ENCODE measurements at regions not wholly inside any gene's neighbourhood (a gene's known extent, or its start where the extent isn't known, plus 50 kb on each side); places are given as distances from the start of the nearest gene placed in this dataset.

DNA sequence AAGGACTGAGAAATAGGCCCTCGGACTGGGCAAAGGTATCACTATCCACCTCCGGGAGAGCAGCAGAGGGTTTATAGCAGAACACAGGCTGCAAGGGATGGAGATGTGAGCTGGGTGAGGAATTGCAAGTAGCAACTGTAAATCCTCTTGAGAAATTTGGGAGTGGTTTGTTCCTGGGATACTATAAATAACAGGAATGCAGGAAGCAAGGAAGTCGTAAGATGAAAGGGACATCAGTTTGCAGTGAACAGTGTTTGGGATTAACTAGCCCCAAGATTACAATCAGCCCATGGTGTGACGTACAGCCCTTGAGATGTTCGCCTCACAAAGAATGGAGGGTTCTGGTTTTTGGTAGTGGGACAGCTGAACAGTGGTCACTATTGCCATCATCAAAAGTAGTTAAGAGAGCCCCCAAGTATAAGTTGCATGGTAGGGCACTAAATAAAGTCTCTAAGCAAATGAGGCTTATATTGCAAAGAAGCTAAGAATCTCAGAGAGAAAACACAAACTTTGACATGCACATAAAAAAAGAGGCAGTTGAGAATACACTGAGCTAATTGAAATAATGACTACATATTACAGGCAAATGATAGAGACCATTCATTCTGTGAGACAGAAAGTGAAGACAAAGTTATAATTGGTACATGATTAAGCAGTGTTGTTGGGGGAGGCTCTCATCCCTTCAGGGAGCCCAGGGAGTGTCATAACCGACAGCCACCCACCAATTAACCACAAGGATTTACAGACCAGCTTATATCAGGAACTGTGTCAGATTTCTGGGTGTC lies 362.5 kb upstream of the ACVR2A start:
- Histone ChIP-seq H3K9me3 (replicated peaks in 1 of 3) (no peaks in the 10 kb centered on the region), H3K4me1 (replicated peaks in 1 of 2) (no peaks in the 10 kb centered on the region), H3K4me3 (no peak overlapping the region), H3K27me3 (no peaks in the 10 kb centered on the region), H3K27ac (no peak overlapping the region), H3K36me3 (replicated peaks in 1 of 2) (no peaks in the 10 kb centered on the region)
- TF ChIP-seq, protein P1, sequence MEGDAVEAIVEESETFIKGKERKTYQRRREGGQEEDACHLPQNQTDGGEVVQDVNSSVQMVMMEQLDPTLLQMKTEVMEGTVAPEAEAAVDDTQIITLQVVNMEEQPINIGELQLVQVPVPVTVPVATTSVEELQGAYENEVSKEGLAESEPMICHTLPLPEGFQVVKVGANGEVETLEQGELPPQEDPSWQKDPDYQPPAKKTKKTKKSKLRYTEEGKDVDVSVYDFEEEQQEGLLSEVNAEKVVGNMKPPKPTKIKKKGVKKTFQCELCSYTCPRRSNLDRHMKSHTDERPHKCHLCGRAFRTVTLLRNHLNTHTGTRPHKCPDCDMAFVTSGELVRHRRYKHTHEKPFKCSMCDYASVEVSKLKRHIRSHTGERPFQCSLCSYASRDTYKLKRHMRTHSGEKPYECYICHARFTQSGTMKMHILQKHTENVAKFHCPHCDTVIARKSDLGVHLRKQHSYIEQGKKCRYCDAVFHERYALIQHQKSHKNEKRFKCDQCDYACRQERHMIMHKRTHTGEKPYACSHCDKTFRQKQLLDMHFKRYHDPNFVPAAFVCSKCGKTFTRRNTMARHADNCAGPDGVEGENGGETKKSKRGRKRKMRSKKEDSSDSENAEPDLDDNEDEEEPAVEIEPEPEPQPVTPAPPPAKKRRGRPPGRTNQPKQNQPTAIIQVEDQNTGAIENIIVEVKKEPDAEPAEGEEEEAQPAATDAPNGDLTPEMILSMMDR (IDR thresholded peaks at IDR 0.05): no peak
- TF ChIP-seq POLR2A (IDR thresholded peaks at IDR 0.05): no peak
- DNase-seq: no peak
- intact Hi-C loops (cut with DNase I): no loop called here
- WGBS, 4 donors: 56 to 63% (median 61%) methylated on average over 6 of the region's 6 CpGs

DNA sequence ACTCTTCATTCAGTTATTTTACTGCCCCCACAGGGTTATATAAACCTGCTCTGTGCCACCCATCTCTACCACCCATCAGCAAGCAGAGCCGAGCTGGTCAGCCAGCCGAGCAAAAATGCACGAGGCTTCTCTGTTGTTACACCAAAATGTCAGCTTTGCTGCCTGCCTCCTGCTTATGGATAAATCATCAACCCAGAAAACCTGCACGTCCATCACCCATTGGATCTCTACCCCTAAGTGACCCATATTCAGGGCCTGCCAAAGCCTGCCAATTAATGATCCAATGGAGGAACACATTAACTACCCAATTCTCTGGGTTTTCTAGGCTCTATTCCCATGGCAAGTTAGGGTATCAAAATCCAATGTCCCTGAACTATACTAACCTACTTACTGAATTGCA lies 365.5 kb upstream of the ACVR2A start:
- Histone ChIP-seq H3K4me1 (replicated peaks in 1 of 2) (no peaks in the 10 kb centered on the region), H3K27ac (no peak overlapping the region), H3K27me3 (no peaks in the 10 kb centered on the region), H3K9me3 (replicated peaks in 1 of 3) (no peaks in the 10 kb centered on the region), H3K4me3 (no peak overlapping the region), H3K36me3 (replicated peaks in 1 of 2) (no peaks in the 10 kb centered on the region)
- TF ChIP-seq, protein P1 (IDR thresholded peaks at IDR 0.05): no peak
- no peak for TF ChIP-seq POLR2A (IDR thresholded peaks at IDR 0.05)
- 68 to 74% (median 72%) methylated on average over 4 of the region's 4 CpGs for WGBS, 4 donors
- no peak for DNase-seq
- intact Hi-C loops (cut with DNase I): no loop called here

DNA sequence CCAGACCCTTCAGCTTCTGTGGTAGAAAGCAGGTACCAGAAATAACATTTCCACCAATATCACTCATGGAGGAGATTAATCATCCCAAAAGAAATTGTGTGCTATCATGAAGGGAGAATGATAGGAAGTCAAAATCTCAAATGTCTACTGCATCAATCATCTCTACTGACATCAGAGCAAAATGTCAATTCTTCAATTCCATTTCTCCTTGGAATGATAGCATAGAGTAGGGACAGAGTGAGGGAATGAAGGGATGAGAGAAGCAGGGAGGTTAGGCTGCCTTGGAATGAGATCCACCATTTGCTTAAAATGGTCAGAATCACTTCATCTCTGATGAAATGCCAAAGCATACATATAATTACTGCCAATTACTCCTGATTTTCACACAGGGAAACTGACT lies 371.8 kb upstream of the ACVR2A start:
- intact Hi-C loops (cut with DNase I): no loop called here
- no peaks in the 10 kb centered on the region for H3K27me3 ChIP-seq
- H3K36me3 ChIP-seq (replicated peaks in 1 of 2): no peaks in the 10 kb centered on the region
- no peaks in the 10 kb centered on the region for H3K9me3 ChIP-seq (replicated peaks in 1 of 3)
- no peak overlapping the region for H3K27ac ChIP-seq
- TF ChIP-seq POLR2A (IDR thresholded peaks at IDR 0.05): no peak
- TF ChIP-seq, protein P1 (IDR thresholded peaks at IDR 0.05): no peak
- no peak for DNase-seq
- no peak overlapping the region for H3K4me3 ChIP-seq
- no peaks in the 10 kb centered on the region for H3K4me1 ChIP-seq (replicated peaks in 1 of 2)

DNA sequence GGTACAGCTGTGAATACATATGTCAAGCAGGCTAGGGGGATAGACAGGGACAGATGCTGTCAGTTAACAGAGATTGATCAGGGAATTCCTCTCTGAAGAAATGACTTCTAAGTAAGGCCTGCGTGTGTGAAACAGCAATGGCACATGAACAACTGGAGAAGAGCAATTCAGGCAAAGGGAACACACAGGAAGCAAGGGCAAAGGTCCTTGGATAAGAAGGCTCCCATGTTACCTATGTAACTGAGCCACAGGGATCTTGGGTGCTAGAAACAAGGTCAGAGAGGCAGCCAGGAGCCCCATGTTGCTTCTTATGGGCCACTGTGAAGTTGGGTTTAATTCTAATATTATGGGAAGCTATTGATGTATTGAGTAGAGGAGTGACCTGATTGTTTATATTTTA lies 373.7 kb upstream of the ACVR2A start:
- no peaks in the 10 kb centered on the region for H3K4me1 ChIP-seq (replicated peaks in 1 of 2)
- H3K27me3 ChIP-seq: no peaks in the 10 kb centered on the region
- H3K9me3 ChIP-seq (replicated peaks in 1 of 3): no peaks in the 10 kb centered on the region
- no peaks in the 10 kb centered on the region for H3K36me3 ChIP-seq (replicated peaks in 1 of 2)
- intact Hi-C loops (cut with DNase I): no loop called here
- 58 to 89% (median 84%) methylated on average over 1 of the region's 1 CpG for WGBS, 4 donors
- H3K4me3 ChIP-seq: no peak overlapping the region
- TF ChIP-seq, protein P1 (IDR thresholded peaks at IDR 0.05): no peak
- no peak for TF ChIP-seq POLR2A (IDR thresholded peaks at IDR 0.05)
- H3K27ac ChIP-seq: no peak overlapping the region
- no peak for DNase-seq
